OCI-LY1 (cell line): ENCODE measurements at regions not wholly inside any gene's neighbourhood (a gene's known extent, or its start where the extent isn't known, plus 50 kb on each side); places are given as distances from the start of the nearest gene placed in this dataset.

Experiments used
- CTCF ChIP-seq: fragments of 200-600 bp; sonication (generic), shearing (Covaris generic); IDR thresholded peaks from 2 replicates; pipeline ENCODE4 v1.5.1; 2017; ENCODE audit warnings: mild to moderate bottlenecking, antibody characterized with exemption, low read length, moderate library complexity, mixed read lengths
- EZH2 ChIP-seq: fragments of 200-600 bp; sonication (generic), shearing (Covaris generic); IDR thresholded peaks from 2 replicates; pipeline ENCODE4 v1.8.0; 2017; ENCODE audit warnings: borderline replicate concordance, mixed run types, mild to moderate bottlenecking, antibody characterized with exemption, low read length, moderate library complexity, mixed read lengths

- no peak for TF ChIP-seq CTCF
- TF ChIP-seq EZH2, result no peak
These were observed 79.5 kb upstream of the ZBED5 start for GRCh38 chr11:10937385-10937771.
